ENCODE measurements at regions not wholly inside any gene's neighbourhood (a gene's known extent, or its start where the extent isn't known, plus 50 kb on each side); places are given as distances from the start of the nearest gene placed in this dataset.

DNA sequence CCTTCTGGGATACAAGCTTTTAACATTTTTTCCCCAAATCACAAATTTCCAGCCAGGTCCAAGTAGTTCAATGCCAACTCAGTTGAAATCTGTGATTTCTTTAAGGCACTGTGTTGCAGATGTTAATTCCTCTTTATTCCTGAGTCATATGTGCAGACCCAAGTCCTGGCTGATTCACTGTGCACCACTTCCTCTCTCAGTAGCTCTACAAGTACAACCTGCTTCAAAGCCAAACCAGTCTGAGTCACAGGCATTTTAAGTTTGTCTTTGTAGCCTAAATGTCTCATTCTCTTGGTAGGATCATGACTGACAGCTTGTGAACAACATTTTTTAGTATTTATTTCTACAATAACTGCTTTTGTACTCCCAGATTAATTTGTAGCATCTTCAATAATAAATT lies 165.6 kb upstream of the S100G start:
- CTCF ChIA-PET: no interaction called here
- DNase-seq (ENCODE audit: low spot score): peak; percentile 67
- no peak overlapping the region for H3K27ac ChIP-seq
- POLR2A ChIA-PET (ENCODE audit: low non-redundant PET): no interaction called here
- TF ChIP-seq, protein P1, sequence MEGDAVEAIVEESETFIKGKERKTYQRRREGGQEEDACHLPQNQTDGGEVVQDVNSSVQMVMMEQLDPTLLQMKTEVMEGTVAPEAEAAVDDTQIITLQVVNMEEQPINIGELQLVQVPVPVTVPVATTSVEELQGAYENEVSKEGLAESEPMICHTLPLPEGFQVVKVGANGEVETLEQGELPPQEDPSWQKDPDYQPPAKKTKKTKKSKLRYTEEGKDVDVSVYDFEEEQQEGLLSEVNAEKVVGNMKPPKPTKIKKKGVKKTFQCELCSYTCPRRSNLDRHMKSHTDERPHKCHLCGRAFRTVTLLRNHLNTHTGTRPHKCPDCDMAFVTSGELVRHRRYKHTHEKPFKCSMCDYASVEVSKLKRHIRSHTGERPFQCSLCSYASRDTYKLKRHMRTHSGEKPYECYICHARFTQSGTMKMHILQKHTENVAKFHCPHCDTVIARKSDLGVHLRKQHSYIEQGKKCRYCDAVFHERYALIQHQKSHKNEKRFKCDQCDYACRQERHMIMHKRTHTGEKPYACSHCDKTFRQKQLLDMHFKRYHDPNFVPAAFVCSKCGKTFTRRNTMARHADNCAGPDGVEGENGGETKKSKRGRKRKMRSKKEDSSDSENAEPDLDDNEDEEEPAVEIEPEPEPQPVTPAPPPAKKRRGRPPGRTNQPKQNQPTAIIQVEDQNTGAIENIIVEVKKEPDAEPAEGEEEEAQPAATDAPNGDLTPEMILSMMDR (conservative IDR thresholded peaks at IDR 0.05; ENCODE audit: low read depth): no peak

DNA sequence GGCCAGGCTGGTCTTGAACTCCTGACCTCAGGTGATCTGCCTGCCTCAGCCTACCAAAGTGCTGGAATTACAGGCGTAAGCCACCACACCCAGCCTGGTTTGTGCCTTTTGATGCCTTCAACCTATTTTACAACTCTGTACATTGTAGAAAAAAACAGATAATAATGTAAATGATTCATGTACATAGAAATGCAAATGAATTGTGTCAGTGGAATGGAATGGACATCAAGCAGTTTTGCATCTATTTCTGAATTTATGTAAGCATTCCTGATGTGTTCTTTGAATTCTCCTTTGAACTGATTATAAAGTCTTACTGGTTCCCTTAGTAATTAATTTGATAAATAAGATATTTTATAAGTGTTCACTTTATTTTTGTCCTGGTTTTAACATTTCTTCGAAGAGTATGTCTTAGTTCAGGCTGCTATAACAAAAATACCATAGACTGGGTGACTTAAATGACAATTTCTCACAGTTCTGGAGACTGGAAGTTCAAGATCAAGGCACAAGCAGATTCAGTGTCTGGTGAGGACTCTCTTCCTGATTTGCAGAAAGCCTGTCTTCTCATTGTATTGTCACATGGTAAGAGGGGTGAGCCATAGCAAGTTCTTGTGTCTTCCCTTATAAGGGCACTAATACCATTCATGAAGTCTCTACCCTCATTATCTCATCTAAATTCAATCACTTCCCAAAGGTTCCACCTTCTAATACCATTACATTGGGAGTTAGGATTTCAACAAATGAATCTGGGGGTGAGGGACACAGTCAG lies 162.2 kb upstream of the S100G start:
- TF ChIP-seq, protein P1 (conservative IDR thresholded peaks at IDR 0.05; ENCODE audit: low read depth): no peak
- no peak for DNase-seq (ENCODE audit: low spot score)
- ChIA-PET CTCF (no interaction called here), POLR2A (ENCODE audit: low non-redundant PET) (no interaction called here)
- H3K27ac ChIP-seq: no peak overlapping the region

GRCh38 chrX:16488959-16489358 lies 161.0 kb upstream of the S100G start:
- TF ChIP-seq, protein P1 (conservative IDR thresholded peaks at IDR 0.05; ENCODE audit: low read depth): no peak
- DNase-seq (ENCODE audit: low spot score): no peak
- CTCF ChIA-PET: interaction anchor here (0.7 kb wide), 1 partner anchor 214 kb away, joined by 3 read pairs; no protein-coding TSS in a partner anchor
- H3K27ac ChIP-seq: no peak overlapping the region
- POLR2A ChIA-PET (ENCODE audit: low non-redundant PET): no interaction called here

DNA sequence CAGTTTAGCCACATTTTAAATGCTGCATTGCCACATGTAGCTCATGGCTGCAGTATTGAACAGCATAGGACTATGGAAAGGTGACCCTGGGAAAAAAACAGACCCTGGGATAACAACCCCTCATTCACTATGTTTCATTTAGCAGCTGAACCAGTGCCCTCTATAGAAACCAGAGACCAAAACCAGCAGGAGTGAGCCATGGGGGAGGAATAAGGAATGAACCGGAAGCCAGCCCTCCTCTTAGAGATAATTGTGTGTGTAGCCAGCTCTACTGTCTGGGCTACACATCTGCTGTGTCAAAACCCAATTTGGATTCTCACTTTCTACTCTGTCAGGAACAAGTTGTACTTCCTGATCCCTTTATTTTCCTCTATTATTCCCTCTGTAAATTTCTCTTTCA lies 158.5 kb upstream of the S100G start:
- CTCF ChIA-PET: no interaction called here
- TF ChIP-seq, protein P1 (conservative IDR thresholded peaks at IDR 0.05; ENCODE audit: low read depth): no peak
- H3K27ac ChIP-seq: no peak overlapping the region
- POLR2A ChIA-PET (ENCODE audit: low non-redundant PET): no interaction called here
- no peak for DNase-seq (ENCODE audit: low spot score)

GRCh38 chrX:16496175-16496574 lies 153.8 kb upstream of the S100G start:
- TF ChIP-seq, protein P1 (conservative IDR thresholded peaks at IDR 0.05; ENCODE audit: low read depth): no peak
- no peak overlapping the region for H3K27ac ChIP-seq
- POLR2A ChIA-PET (ENCODE audit: low non-redundant PET): no interaction called here
- CTCF ChIA-PET: no interaction called here
- DNase-seq (ENCODE audit: low spot score): no peak

- TF ChIP-seq, protein P1 (conservative IDR thresholded peaks at IDR 0.05; ENCODE audit: low read depth): no peak
- H3K27ac ChIP-seq: no peak overlapping the region
- no peak for DNase-seq (ENCODE audit: low spot score)
- ChIA-PET POLR2A (ENCODE audit: low non-redundant PET) (no interaction called here), CTCF (interaction anchor here (0.6 kb wide), 1 partner anchor 146 kb away, joined by 3 read pairs; no protein-coding TSS in a partner anchor)
Observed at GRCh38 chrX:16511796-16512776, 137.9 kb upstream of the S100G start.
